Gastrocnemius medialis (tissue), 4 donors: ENCODE measurements at regions not wholly inside any gene's neighbourhood (a gene's known extent, or its start where the extent isn't known, plus 50 kb on each side); places are given as distances from the start of the nearest gene placed in this dataset.

Source experiments
- POLR2A ChIP-seq, 2 donors: fragments of 450-650 bp; IDR thresholded peaks; one replicate each; pipeline ENCODE4 v1.6.1; 2017; ENCODE audit warnings: antibody characterized with exemption in 2 of 2, mild to moderate bottlenecking in 2 of 2, moderate library complexity in 2 of 2
- TF ChIP-seq, protein P1 (sequence below), 5 experiments: fragments of 450-650 bp in 3 of 5; fragments of 200-600 bp in 2 of 5; sonication (generic) in 2 of 5; IDR thresholded peaks in 4 of 5; conservative IDR thresholded peaks in 1 of 5; 1 replicate in 4 of 5; 2 replicates in 1 of 5; pipeline ENCODE4 v1.5.1; 2016 to 2019; ENCODE audit warnings: antibody characterized with exemption in 5 of 5, mild to moderate bottlenecking in 3 of 5, moderate library complexity in 3 of 5

- TF ChIP-seq, protein P1, sequence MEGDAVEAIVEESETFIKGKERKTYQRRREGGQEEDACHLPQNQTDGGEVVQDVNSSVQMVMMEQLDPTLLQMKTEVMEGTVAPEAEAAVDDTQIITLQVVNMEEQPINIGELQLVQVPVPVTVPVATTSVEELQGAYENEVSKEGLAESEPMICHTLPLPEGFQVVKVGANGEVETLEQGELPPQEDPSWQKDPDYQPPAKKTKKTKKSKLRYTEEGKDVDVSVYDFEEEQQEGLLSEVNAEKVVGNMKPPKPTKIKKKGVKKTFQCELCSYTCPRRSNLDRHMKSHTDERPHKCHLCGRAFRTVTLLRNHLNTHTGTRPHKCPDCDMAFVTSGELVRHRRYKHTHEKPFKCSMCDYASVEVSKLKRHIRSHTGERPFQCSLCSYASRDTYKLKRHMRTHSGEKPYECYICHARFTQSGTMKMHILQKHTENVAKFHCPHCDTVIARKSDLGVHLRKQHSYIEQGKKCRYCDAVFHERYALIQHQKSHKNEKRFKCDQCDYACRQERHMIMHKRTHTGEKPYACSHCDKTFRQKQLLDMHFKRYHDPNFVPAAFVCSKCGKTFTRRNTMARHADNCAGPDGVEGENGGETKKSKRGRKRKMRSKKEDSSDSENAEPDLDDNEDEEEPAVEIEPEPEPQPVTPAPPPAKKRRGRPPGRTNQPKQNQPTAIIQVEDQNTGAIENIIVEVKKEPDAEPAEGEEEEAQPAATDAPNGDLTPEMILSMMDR (IDR thresholded peaks at IDR 0.05 in 4 of 5, conservative IDR thresholded peaks at IDR 0.05 in 1 of 5), result no peak
- no peak for TF ChIP-seq POLR2A (IDR thresholded peaks at IDR 0.05)
Measured at GRCh38 chr5:1655496-1656270, 131.9 kb upstream of the LPCAT1 start.
